GM21576 (cell line): ENCODE measurements at regions not wholly inside any gene's neighbourhood (a gene's known extent, or its start where the extent isn't known, plus 50 kb on each side); places are given as distances from the start of the nearest gene placed in this dataset.
"Not testable (repeated sequence)": the region's sequence is repeated elsewhere in the genome, so short reads cannot be mapped to it uniquely, and the experiment has no call there.

Experiments used
- ATAC-seq: cut with Tn5 transposase; IDR thresholded peaks from one replicate; pipeline ENCODE4 v1.9.1; 2021; ENCODE audit warnings: mild to moderate bottlenecking, moderate library complexity; ENCODE audit not compliant: unreplicated experiment

- ATAC-seq = no peak
Observed at GRCh38 chrX:121169099-121170035, 122.0 kb downstream of the GLUD2 start.

GRCh38 chrX:121172703-121173102, 125.3 kb downstream of the GLUD2 start:
- ATAC-seq = no peak

- ATAC-seq = no peak
Observed at GRCh38 chrX:121179972-121180371, 132.6 kb downstream of the GLUD2 start.

GRCh38 chrX:121191779-121192178, 144.4 kb downstream of the GLUD2 start:
- ATAC-seq = no peak

- ATAC-seq = no peak
Observed at GRCh38 chrX:121195719-121196118, 148.3 kb downstream of the GLUD2 start.

GRCh38 chrX:121196872-121197444, 149.5 kb downstream of the GLUD2 start:
- ATAC-seq = not testable (repeated sequence)

GRCh38 chrX:121208563-121208962, 161.2 kb downstream of the GLUD2 start:
- no peak for ATAC-seq

- ATAC-seq = no peak
Observed at GRCh38 chrX:121216641-121217374, 169.4 kb downstream of the GLUD2 start.

GRCh38 chrX:121221322-121221977, 174.0 kb downstream of the GLUD2 start:
- no peak for ATAC-seq

GRCh38 chrX:121227888-121228287, 180.5 kb downstream of the GLUD2 start:
- no peak for ATAC-seq

- ATAC-seq = no peak
Observed at GRCh38 chrX:121231566-121232358, 184.4 kb downstream of the GLUD2 start.

- ATAC-seq = no peak
Observed at GRCh38 chrX:121236040-121236439, 188.6 kb downstream of the GLUD2 start.

- no peak for ATAC-seq
Observed at GRCh38 chrX:121238093-121238492, 190.7 kb downstream of the GLUD2 start.

- ATAC-seq = no peak
Observed at GRCh38 chrX:121244511-121244910, 197.1 kb downstream of the GLUD2 start.

- no peak for ATAC-seq
Observed at GRCh38 chrX:121245763-121246162, 198.4 kb downstream of the GLUD2 start.

- ATAC-seq = no peak
Observed at GRCh38 chrX:121254336-121254735, 206.9 kb downstream of the GLUD2 start.

GRCh38 chrX:121256647-121257046, 209.2 kb downstream of the GLUD2 start:
- ATAC-seq = no peak

- ATAC-seq = no peak
Observed at GRCh38 chrX:121258545-121258944, 211.1 kb downstream of the GLUD2 start.

- no peak for ATAC-seq
Observed at GRCh38 chrX:121259170-121259569, 211.8 kb downstream of the GLUD2 start.

- ATAC-seq = no peak
Observed at GRCh38 chrX:121260596-121261240, 213.3 kb downstream of the GLUD2 start.
